Activated T-helper 1 cell treated with anti-CD3 and anti-CD28 coated beads, Interleukin-2, amount 50 U/mL, for 16 hours (primary cell): ENCODE measurements at regions not wholly inside any gene's neighbourhood (a gene's known extent, or its start where the extent isn't known, plus 50 kb on each side); places are given as distances from the start of the nearest gene placed in this dataset.
A peak's percentile ranks its signal among the peaks of the same experiment; 100 is the strongest.

ENCODE experiments used
- DNase-seq, 2 donors: peaks; one replicate each; pipeline ENCODE4 v3.0.0-alpha.2; 2020; ENCODE audit warnings: low read depth in 1 of 2, low spot score in 1 of 2

- DNase-seq, result no peak
Observed at GRCh38 chr13:40139896-40140520, 484.5 kb downstream of the COG6 start.

GRCh38 chr13:40141859-40142555 is 486.5 kb downstream of the COG6 start:
- DNase-seq, result no peak

DNA sequence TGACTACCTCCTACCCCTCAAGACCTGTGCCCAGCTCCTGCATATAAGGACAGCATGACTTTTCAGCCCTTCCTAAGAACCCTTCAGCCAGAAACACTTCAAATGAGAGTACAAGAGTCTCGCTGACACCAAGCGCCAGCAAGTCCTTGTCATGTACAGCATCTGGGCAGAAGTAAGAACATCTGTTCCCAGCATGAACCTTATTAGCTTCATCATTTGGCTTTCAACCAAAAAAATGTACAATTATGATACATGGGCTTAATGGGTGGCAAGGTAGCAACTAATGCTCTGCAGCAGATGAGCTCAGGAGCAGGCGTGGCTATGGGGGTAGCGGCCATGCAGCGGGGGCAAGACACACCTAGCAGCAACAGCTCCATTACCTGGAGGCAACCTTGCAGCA is 487.6 kb downstream of the COG6 start:
- DNase-seq, result no peak

DNA sequence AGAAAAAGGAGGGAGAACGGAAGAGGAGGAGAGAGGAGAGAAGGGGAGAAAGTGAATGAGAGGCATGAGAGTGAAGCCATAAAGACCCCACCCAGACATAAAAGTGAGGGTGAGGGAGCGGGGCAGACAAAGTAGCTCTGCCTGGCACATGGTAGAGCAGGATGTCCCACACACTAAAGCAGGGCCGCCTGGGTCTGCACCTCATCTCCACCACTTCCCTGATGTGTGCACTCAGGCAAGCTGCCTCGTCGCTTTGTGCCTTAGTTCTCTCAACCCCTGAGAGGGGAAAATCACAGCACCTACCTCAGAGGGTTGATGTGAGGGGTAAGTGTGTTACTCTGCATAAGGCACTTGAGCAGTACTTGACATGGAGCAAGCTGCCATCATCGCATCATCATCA is 488.1 kb downstream of the COG6 start:
- DNase-seq, result no peak

DNA sequence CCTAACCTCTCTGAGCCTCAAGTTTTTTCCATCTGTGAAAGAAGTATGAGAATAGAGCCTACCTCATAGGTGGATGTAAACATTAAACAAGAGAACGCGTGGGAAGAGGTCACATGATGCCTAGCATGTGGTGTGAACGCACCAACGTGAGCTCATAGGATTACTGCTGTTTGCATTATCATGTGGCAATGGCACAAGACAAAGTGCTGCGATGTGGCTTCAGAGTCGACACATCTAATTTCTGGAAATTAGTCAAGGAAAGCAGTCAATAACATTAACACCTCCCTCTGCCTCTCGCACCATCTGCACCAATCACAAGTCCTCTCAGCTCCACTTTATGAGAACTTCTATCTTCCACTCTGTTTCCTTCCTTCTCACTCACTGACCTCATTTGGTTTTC is 489.7 kb downstream of the COG6 start:
- DNase-seq, result peak in 1 of 2 donors; percentile 10

DNA sequence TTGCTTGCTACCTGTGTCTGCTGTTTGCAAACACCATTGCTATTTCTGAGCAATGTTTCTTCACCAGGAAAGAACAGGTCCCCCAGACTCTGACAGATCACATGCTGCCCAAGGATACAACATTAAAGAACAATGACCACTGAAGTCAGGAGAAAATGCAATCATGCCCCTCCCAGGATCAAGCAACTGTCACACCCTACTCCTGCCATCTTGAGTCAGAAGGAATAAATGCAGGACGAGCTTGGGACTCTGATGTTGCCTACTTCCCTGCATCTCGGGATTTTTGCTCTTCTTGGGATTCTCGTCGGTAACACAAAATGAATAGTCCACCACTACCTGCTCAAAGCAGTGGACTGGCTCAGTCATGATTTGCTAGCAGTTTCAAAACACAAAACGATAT is 490.6 kb downstream of the COG6 start:
- DNase-seq, result no peak

DNA sequence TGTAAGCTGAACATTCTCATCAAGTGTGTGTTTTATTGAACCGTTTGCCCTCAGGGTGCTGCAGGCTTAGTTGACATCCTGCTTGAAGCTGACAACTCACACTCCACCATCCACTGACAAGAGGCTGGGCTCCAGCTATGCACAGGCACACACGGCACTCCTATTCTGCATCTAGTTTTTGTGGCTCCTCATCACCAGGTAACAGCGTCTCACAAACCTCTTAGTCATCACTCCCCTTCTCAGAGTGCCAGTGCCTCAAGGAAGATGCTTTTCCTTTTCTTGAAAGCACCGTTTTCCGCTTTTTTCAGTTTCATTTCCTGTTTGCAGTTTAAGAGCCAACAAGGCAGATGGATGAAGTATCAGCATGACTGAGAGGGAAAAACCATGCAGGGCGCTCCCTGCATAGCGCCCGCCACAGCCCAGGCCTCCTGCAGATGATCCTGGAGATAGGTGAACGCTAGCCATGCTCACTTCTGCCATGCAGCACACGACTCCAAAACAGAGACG is 491.2 kb downstream of the COG6 start:
- DNase-seq, result no peak

GRCh38 chr13:40148101-40148500 is 492.6 kb downstream of the COG6 start:
- no peak for DNase-seq

DNA sequence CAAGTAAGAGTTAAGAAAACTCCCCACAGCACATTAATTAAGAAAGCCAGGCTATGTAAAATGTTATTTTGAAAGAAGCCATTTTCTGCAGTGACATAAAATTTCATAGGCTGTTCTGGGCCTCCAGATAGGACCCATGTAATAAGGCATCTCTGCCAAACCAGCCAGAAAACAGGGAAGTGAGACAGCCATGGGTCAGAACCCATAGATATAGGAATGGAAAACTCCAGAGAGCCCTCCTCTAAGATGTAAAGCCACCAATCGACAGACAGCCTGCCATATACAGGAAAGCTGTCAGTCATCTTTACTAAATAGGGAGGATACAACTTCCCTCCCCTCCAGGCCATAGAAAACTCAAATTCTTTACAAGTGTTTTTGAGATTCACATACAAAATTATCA is 493.3 kb downstream of the COG6 start:
- no peak for DNase-seq

GRCh38 chr13:40149611-40150274 is 494.3 kb downstream of the COG6 start:
- no peak for DNase-seq

DNA sequence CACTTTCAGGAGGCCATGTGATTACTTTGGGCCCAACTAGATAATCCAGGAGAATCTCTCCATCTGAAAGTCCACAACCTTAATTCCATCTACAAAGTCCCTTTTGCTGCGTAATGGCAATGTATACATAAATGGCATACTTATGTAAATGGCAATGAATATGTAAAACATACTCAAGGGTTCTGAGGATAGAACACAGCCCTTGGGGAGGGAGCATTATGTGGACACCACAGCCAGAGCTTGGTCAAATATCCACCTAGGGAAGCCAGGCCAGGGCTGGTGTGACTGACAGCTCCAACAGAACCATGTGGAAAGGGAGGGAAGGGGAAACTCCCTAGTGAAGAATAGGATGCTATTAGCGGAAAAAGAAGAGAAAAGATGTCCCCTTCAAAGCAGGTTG is 496.2 kb downstream of the COG6 start:
- no peak for DNase-seq

GRCh38 chr13:40152145-40152544 is 496.7 kb downstream of the COG6 start:
- no peak for DNase-seq

GRCh38 chr13:40152922-40153321 is 497.5 kb downstream of the COG6 start:
- no peak for DNase-seq

GRCh38 chr13:40153516-40153915 is 498.1 kb downstream of the COG6 start:
- DNase-seq, result no peak

GRCh38 chr13:40155201-40155600 is 499.7 kb downstream of the COG6 start:
- DNase-seq, result no peak

DNA sequence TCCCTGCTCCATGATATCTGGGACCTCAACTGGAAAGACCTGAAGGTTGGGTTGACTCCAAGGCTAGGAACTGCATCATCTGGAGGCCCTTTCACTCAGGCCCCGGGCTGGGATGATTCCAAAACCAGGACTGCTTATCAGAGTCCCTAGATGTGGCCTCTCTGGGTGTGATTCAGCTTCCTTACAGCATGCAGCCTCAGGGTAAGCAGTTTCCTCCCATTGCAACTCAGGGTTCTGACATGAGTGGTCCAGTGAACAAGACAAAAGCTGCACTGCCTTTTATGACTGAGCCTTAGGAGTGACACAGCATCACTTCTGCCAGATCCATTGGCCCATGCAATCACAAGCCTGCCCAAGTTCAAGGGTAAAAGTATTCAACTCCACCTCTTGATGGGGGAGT is 502.8 kb downstream of the COG6 start:
- DNase-seq, result no peak

DNA sequence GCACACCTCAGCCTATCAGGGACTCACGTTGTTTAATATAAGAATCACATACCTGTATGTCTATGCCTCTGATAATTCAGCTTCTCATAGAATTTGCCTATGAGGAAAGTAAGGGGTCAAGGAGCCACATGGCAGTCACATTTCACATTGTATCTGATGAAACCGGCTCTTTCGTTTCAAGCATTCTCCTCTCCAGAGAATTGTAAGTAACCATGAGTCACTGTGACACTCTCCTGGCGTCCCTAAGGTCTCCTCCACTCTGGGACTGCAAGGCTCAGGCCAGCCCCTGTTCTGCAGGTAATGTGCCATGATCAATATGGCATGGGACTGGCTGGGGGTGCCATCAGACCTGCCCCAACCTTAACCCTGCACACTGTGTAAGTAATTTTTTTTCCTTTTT is 503.3 kb downstream of the COG6 start:
- DNase-seq, result no peak

GRCh38 chr13:40159736-40160135 is 504.3 kb downstream of the COG6 start:
- DNase-seq, result no peak

GRCh38 chr13:40160618-40161350 is 505.3 kb downstream of the COG6 start:
- DNase-seq, result no peak

- DNase-seq, result no peak
Observed at GRCh38 chr13:40161351-40161810, 505.1 kb downstream of the FOXO1 start.

DNA sequence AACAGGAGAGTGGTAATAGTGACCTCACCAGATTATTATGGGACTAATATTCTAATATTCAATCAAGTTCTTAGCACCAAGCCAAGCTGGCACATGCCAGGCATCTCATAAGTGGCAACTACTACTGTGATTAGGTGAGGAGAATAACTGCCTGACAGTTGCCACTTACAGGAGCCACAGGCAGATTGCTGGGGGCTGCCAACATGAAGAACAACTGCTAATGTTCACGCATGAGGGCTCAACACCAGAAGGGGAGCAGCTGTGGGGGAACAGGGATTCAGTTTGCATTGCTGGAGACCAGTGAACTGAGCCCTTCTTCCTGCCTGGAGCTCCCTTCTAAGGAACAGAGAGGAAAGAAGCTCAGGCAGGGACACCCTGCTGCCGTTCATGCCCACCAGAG is 504.5 kb downstream of the FOXO1 start:
- no peak for DNase-seq
